GM19467 (cell line): ENCODE measurements at regions not wholly inside any gene's neighbourhood (a gene's known extent, or its start where the extent isn't known, plus 50 kb on each side); places are given as distances from the start of the nearest gene placed in this dataset.
"Not testable (repeated sequence)": the region's sequence is repeated elsewhere in the genome, so short reads cannot be mapped to it uniquely, and the experiment has no call there.

Experiments
- ATAC-seq: cut with Tn5 transposase; IDR thresholded peaks from one replicate; pipeline ENCODE4 v1.9.1; 2021; ENCODE audit warnings: mild to moderate bottlenecking, moderate library complexity; ENCODE audit not compliant: unreplicated experiment

DNA sequence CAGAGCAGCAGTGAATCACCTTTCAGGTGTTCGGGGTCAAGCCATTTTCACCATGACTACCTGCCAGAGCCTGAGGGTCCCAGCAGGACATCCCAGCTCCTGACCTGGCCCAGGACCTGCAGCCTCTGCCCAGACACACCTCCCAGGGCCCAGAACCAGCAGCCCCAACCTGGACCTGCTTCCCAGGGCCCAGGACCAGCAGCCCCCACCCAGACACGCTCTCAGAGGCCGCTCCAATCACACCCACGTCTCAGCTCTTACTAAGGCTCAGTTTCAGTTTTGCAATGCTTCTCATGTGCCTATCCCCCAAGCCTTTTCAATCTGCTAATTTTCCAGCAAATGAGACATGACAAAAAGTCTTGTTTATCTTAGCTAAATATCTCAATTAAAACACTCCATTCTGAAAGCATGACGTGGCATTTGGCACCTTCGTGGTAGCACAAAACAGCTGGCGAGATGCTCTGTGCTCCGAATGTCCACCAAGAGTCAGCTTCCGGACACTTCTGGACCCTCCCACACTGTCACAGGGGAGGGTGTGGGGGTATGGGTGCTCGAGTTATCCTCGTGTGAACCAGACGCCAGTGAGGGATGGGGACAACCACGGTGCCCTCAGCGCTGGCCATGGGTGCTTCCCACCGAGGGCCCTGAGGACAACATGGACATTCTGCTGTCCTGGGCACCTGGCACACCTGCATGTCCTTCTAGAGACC, 253.2 kb downstream of the DLL1 start:
- ATAC-seq = no peak

DNA sequence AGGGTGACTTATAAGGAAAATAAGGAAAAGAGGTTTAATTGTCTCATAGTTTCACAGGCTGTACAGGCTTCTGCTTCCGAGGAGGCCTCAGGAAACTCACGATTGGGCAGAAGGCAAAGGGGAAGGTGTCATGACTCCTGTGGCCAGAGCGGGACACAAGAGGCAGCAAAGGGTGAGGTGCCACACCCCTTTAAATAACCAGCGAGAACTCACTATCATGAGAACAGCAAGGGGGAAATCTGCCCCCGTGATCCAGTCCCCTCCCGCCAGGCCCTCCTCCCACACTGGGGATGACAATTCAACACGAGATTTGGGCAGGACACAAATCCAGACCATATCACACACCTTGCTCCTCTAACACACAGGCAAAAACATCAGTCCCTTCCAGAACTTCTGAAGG, 254.0 kb downstream of the DLL1 start:
- ATAC-seq = no peak

- not testable (repeated sequence) for ATAC-seq
Measured at GRCh38 chr6:170036367-170036766, 254.5 kb downstream of the DLL1 start.

DNA sequence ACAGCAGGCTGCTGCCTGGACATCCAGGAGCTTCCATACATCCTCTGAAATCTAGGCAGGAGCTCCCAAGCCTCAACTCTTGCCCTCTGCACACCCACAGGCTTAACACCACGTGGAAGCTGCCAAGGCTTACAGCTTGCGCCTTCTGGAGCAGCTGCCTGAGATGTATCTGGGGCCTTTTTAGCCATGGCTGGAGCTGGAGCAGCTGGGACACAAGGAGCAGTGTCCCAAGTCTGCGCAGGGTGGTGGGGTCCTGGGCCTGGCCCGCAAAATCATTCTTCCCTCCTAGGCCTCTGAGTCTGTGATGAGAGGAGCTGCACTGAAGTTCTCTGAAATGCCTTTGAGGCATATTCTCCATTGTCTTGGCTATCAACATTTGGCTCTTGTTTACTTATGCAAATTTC, 255.0 kb downstream of the DLL1 start:
- ATAC-seq = no peak

DNA sequence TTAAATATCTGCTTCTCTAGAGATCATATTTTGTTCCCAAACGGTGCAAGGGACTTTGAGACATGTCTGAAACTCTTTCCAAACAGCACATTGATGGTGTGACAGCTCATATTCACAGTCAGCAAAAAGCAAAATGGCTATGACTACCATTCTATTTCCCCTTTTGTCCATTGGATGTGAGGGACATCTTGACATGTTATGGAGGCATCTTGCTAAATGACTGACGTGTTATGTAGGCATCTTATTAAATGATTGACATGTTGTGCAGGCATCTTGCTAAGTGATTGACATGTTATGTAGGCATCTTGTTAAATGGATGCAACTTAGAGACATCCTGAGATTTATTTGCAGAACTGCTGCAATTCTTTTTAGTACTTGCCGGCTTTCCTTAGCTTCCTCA, 255.8 kb downstream of the DLL1 start:
- ATAC-seq = no peak

DNA sequence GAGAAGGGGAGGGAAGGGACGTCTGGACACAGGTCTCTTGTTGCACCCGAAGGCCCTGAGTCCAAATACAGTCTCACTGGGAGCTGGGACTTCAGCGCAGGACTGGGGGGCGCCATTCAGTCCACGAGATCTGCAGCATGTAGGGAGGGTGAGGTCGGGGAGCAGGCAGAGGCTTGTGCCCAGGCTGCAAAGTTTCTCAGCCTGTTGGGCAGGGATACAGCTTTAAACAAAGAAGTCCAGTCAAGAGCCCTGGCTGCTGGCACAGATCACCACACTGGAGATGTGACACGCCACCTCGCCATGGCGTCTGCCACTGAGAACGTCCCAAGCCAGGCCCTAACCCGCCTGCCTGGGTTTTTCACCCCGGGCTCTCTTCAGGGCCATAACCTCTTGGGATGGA, 256.6 kb downstream of the DLL1 start:
- ATAC-seq = no peak

DNA sequence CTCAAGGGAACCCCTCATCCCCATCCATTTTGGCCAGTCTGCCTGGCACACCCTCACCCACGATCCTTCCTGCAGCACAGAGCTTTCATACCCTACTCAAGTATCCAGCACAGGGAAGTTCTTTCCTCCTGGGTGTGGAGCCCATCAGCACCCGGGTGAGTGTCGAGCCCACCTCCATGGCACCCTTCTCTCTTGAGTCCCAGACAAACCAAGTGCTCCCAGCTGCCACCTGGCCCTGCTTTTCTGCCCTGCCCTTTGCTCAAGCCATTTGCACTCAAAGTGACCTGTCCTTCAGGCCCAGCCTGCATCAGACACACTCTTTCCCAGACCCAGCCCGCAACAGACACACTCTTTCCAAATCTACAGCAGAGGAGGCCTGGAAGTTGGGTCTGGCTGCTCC, 257.2 kb downstream of the DLL1 start:
- no peak for ATAC-seq

DNA sequence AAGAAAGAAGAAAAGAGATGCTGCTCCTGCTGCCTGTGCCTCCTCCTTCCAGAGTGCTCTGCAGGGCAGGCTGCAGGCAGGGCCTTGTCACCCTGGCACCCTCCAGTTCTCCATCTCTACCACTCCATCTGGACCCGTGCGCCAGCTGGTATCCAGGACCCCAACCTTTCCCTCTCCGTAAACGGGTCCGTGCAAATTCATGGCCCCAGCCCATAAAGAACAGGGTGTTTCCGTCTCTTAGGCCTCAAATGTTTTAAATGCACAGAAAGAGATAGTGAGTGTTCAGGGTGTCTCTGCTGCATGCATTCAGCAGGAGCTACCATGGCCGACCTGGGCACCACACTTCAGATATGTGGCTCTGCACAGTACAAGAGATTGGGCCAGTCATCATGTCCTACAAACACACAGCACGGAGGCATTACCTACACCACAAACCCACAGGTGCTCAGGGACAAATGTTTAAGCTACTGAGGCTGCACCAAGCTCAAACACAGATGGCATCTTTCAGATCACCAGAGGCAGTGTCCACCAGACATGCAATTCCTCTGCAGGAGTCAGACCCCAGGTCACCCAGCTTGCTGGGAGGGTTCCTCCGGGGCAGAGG, 258.1 kb downstream of the DLL1 start:
- ATAC-seq = no peak

DNA sequence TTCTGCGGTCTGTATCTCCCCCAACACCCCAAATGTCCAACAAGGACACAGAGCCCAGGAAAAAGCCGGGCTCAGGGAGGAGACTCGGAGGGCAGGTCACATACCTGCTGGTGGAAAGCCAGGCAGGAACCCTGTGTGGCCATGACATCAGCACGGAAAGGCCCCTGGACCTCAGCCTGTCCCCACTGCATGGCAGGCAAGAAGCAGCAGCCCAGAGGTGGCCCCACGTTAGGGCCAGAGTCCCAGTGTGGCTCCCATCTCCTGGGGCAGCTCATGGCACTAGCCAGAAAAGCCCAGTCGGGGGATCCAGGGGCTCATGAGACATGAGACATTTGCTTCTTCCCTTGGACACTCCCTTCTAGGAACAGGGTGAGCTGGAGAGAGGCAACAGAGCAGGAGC, 258.7 kb downstream of the DLL1 start:
- no peak for ATAC-seq

- ATAC-seq = no peak
Measured at GRCh38 chr6:170031684-170032121, 259.2 kb downstream of the DLL1 start.

DNA sequence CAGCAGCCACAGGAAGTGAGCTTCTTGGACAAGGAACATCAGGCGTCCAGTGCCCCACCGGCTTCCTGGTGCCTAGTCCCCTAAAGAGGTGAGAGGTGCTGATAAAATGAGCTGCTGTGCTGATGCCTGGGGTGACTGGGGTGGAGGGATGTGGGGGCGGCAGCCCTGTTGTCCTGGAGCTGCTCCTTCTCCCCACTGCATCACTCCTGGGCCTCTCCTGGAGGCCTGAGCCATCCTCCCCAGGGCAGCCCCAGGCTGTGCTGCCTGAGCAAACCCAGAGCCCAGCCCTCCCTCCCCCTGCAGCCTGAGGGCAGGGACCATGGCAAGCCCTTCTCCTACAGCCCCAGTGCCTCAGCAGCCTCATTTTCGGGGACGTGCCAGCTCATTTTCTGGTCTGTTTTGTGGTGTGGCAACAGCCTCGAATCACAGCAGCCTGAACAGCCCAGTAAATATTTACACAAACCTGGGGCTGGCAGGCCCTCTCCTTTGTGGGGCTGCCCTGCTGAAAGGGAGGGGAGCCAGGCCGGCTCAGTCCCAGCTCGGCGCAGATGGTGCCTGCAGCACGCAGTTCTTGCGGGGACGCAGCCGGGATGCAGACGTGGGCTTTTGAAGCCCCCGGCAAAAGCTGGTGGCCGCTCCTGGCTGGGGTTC, 259.9 kb downstream of the DLL1 start:
- ATAC-seq = no peak

- no peak for ATAC-seq
Measured at GRCh38 chr6:170030284-170030815, 260.5 kb downstream of the DLL1 start.

DNA sequence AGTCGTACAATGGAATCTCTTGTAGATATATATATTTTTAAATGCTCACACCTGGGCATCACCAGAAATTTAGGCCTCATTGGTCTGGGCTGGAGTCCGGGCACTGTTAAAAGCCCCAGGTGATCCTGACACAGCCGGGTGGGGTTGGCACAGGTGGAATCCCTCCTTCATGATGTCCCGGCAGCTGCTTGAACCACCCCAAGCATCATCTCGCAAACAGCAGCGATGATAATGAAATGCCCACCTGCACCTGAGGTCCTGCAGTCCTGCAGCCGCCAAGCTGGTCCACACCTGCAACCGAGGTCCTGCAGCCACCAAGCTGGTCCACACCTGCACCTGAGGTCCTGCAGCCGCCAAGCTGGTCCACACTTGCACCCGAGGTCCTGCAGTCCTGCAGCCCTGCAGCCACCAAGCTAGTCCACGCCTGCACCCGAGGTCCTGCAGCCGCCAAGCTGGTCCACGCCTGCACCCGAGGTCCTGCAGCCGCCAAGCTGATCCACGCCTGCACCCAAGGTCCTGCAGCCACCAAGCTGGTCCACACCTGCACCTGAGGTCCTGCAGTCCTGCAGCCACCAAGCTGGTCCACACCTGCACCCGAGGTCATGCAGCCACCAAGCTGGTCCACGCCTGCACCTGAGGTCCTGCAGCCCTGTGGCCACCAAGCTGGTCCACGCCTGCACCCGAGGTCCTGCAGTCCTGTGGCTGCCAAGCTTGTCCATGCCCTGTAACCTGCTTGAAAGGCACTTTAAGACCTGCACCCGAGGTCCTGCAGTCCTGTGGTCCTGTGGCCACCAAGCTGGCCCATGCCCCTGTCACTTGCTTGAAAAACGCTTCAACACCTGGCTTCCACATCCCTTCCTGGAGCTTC, 261.2 kb downstream of the DLL1 start:
- ATAC-seq = no peak

GRCh38 chr6:170028629-170029345, 262.1 kb downstream of the DLL1 start:
- ATAC-seq = no peak

DNA sequence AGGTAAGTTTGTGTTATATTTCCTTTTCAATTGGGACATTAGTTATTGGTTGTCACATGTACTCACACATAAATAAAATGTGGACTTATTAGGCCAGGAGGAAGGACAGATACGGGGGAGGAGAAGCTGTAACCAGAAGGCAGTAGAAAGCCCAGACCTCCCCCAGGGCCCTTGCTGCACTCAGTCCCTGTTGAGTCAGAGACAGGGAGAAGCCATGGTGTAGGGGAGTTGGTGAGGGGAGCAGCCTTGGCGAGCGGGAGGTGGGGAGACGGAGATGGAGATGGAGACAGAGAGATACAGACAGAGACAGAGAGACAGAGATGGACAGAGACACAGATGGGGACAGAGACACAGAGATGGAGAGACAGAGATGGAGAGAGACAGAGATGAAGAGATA, 263.2 kb downstream of the DLL1 start:
- ATAC-seq = no peak

DNA sequence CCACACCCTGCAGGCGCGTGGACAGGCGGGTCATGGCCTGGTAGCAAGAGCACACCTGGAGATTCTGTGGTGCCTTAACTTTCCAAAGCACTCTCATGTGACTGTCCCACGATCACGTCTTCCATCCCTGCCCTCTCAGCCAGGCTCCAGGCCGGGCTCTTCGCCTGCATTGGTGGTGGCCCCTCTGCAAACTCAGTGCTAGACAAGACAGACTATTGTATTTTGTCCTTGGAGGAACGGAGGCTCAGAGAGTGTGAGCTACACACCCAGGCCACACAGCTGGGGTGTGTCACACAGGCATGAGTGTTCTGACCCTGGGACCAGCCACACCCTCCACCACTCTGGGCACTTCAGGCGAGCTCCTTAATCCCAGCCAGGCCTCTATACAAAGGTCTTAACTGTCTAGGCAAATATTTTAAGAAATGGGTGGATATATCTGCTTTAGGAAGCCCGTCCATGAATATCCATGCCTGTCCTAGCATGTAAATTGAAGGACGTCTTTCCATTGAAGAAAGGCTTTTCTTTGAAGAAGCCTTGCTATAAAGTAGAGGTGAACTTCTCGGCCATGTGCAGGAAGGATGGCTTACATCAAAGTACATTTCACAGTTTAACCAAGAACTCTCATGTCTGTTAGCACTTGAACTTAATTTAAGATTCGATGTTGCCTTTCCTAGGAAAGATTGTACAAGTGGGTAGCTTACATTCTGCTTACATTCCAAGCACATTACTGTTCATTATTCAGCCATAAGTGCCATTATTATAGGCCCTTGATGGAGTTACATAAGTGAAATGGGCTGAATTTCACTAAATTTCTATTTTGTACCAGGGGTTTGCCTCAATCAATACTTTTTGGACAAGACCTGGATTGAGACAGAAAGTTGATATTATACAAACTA, 263.9 kb downstream of the DLL1 start:
- ATAC-seq = no peak

DNA sequence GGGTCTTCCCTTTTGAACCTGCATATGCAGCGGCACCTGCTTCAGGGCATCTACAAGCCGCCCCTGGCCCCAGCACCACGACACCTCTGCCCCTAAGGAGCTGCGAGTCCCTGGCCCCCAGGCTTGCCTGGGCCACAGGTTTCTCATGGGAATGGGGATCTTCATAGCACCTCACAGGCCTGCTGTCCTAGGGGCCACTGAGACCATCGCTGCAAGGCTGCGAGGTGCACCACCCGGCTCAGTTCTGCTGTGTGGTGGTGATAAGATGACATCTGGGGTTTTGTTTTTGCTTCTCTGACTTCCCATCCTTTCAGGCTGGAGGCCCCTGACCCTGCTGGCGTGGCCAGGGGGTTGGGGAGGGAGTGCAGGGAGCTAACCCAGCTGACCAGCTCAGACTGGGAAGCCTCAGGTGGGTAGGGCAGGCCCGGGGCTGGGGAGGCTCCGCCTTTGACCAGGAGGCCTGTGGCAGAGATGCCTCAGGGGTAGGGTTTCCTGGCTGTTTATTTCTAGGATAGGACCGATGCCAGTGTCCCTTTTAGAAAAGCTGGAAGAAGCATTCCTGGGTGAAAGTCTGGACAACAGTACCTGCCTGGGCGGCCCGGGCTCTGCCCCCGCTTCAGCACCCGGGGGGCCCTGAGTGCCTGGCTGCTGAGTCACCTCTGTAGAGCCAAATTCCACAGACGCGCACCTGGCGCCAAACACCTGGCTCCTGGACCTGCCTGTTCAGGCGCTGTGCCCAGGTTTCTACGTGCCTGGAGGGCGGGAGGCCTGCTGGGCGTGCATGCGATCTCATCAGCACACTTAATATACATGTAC, 264.7 kb downstream of the DLL1 start:
- ATAC-seq = no peak

GRCh38 chr6:170025341-170025911, 265.5 kb downstream of the DLL1 start:
- ATAC-seq = no peak
